ENCODE measurements at regions not wholly inside any gene's neighbourhood (a gene's known extent, or its start where the extent isn't known, plus 50 kb on each side); places are given as distances from the start of the nearest gene placed in this dataset.

- Mint-ChIP-seq H3K4me1 (ENCODE audit: low read depth) (no peaks in the 10 kb centered on the region; the same call in 1 of the 2 replicates), H3K36me3 (ENCODE audit: low read depth) (peaks cover 1% of the 10 kb centered on the region; the same call in 1 of the 2 replicates), H3K27me3 (ENCODE audit: insufficient read depth) (0 out of 2 replicates have a peak, but pooled peaks cover 4% of the 10 kb centered on the region), H3K9me3 (peaks cover 46% of the 10 kb centered on the region), H3K27ac (no peak overlapping the region), H3K4me3 (no peak overlapping the region)
- no peak for TF ChIP-seq CTCF (IDR thresholded peaks at IDR 0.05)
- no peak for DNase-seq
These were observed 485.8 kb downstream of the VRK1 start for GRCh38 chr14:97283005-97283403.

GRCh38 chr14:97283426-97283825 is 486.2 kb downstream of the VRK1 start:
- DNase-seq: no peak
- 0 out of 2 replicates have a peak, but pooled peaks cover 4% of the 10 kb centered on the region for H3K27me3 Mint-ChIP-seq (ENCODE audit: insufficient read depth)
- no peak overlapping the region for H3K4me3 Mint-ChIP-seq
- H3K9me3 Mint-ChIP-seq: peaks cover 46% of the 10 kb centered on the region
- H3K4me1 Mint-ChIP-seq (ENCODE audit: low read depth): no peaks in the 10 kb centered on the region; the same call in 1 of the 2 replicates
- H3K27ac Mint-ChIP-seq: no peak overlapping the region
- peaks cover 4% of the 10 kb centered on the region; the same call in 1 of the 2 replicates for H3K36me3 Mint-ChIP-seq (ENCODE audit: low read depth)
- TF ChIP-seq CTCF (IDR thresholded peaks at IDR 0.05): no peak

- no peak for DNase-seq
- no peak overlapping the region for H3K27ac Mint-ChIP-seq
- H3K4me1 Mint-ChIP-seq (ENCODE audit: low read depth): no peaks in the 10 kb centered on the region; the same call in 1 of the 2 replicates
- H3K27me3 Mint-ChIP-seq (ENCODE audit: insufficient read depth): 0 out of 2 replicates have a peak, but pooled peaks cover 4% of the 10 kb centered on the region
- peaks cover 49% of the 10 kb centered on the region for H3K9me3 Mint-ChIP-seq
- H3K4me3 Mint-ChIP-seq: no peak overlapping the region
- H3K36me3 Mint-ChIP-seq (ENCODE audit: low read depth): peaks cover 4% of the 10 kb centered on the region; the same call in 1 of the 2 replicates
- TF ChIP-seq CTCF (IDR thresholded peaks at IDR 0.05): no peak
These were observed 486.7 kb downstream of the VRK1 start for GRCh38 chr14:97283841-97284240.

GRCh38 chr14:97287956-97288355 is 490.8 kb downstream of the VRK1 start:
- no peak for DNase-seq
- H3K9me3 Mint-ChIP-seq: peaks cover 50% of the 10 kb centered on the region
- H3K27ac Mint-ChIP-seq: no peak overlapping the region
- H3K27me3 Mint-ChIP-seq (ENCODE audit: insufficient read depth): no peaks in the 10 kb centered on the region
- H3K36me3 Mint-ChIP-seq (ENCODE audit: low read depth): peaks cover 4% of the 10 kb centered on the region; the same call in 1 of the 2 replicates
- TF ChIP-seq CTCF (IDR thresholded peaks at IDR 0.05): no peak
- no peak overlapping the region for H3K4me3 Mint-ChIP-seq
- H3K4me1 Mint-ChIP-seq (ENCODE audit: low read depth): no peaks in the 10 kb centered on the region

- no peak overlapping the region for H3K4me3 Mint-ChIP-seq
- H3K27me3 Mint-ChIP-seq (ENCODE audit: insufficient read depth): no peaks in the 10 kb centered on the region
- DNase-seq: no peak
- peaks cover 46% of the 10 kb centered on the region for H3K9me3 Mint-ChIP-seq
- no peaks in the 10 kb centered on the region for H3K4me1 Mint-ChIP-seq (ENCODE audit: low read depth)
- H3K27ac Mint-ChIP-seq: no peak overlapping the region
- peaks cover 4% of the 10 kb centered on the region; the same call in 1 of the 2 replicates for H3K36me3 Mint-ChIP-seq (ENCODE audit: low read depth)
- TF ChIP-seq CTCF (IDR thresholded peaks at IDR 0.05): no peak
These were observed 492.9 kb downstream of the VRK1 start for GRCh38 chr14:97290065-97290464.
